ENCODE measurements at regions not wholly inside any gene's neighbourhood (a gene's known extent, or its start where the extent isn't known, plus 50 kb on each side); places are given as distances from the start of the nearest gene placed in this dataset.

- no peak for DNase-seq (ENCODE audit: low spot score)
- Mint-ChIP-seq H3K4me1 (ENCODE audit: unreplicated experiment) (no peaks in the 10 kb centered on the region), H3K4me3 (ENCODE audit: unreplicated experiment) (no peak overlapping the region), H3K27ac (ENCODE audit: unreplicated experiment) (no peak overlapping the region), H3K27me3 (ENCODE audit: unreplicated experiment) (peaks cover 2% of the 10 kb centered on the region), H3K36me3 (ENCODE audit: low read depth, unreplicated experiment) (no peaks in the 10 kb centered on the region), H3K9me3 (ENCODE audit: unreplicated experiment) (no peaks in the 10 kb centered on the region)
- no peak for TF ChIP-seq CTCF (IDR thresholded peaks at IDR 0.05; ENCODE audit: unreplicated experiment)
Measured at GRCh38 chr12:102533483-102534215, 53.3 kb upstream of the IGF1 start.
